Astrocyte (in vitro differentiated cells and primary cell): ENCODE measurements at regions not wholly inside any gene's neighbourhood (a gene's known extent, or its start where the extent isn't known, plus 50 kb on each side); places are given as distances from the start of the nearest gene placed in this dataset.

Experiments used
- DNase-seq: peaks from one replicate; pipeline ENCODE4 v3.0.0-alpha.2; 2010; ENCODE audit warnings: low read depth
- FAIRE-seq: peaks from 2 replicates; lab custom pipeline; 2011; peaks lifted over from hg19 to GRCh38; lab: Jason Lieb, UNC
- H2AFZ ChIP-seq: 2 replicates; pipeline ENCODE4 v1.6.0; 2012; ENCODE audit warnings: low read depth, low read length, inconsistent platforms
- H3K27ac ChIP-seq: 2 replicates; pipeline ENCODE4 v1.5.1; 2011; ENCODE audit warnings: low read depth, low read length, inconsistent platforms
- H3K27me3 ChIP-seq: 2 replicates; pipeline ENCODE4 v1.6.0; 2011; ENCODE audit warnings: low read length, inconsistent platforms; ENCODE audit not compliant: insufficient read depth
- H3K36me3 ChIP-seq: 2 replicates; pipeline ENCODE4 v1.5.1; 2011; ENCODE audit warnings: low read length, inconsistent platforms; ENCODE audit not compliant: insufficient read depth
- H3K4me1 ChIP-seq: 2 replicates; pipeline ENCODE4 v1.5.1; 2011; ENCODE audit warnings: low read length, inconsistent platforms; ENCODE audit not compliant: insufficient read depth
- H3K4me2 ChIP-seq: 2 replicates; pipeline ENCODE4 v1.6.0; 2012; ENCODE audit warnings: low read length, inconsistent platforms
- H3K4me3 ChIP-seq: 2 replicates; pipeline ENCODE4 v1.5.1; 2011; ENCODE audit warnings: low read depth, mild to moderate bottlenecking, low read length, inconsistent platforms; ENCODE audit not compliant: insufficient read depth
- H3K79me2 ChIP-seq: 2 replicates; pipeline ENCODE4 v1.6.0; 2012; ENCODE audit warnings: mild to moderate bottlenecking, low read length, inconsistent platforms; ENCODE audit not compliant: insufficient read depth
- H3K9ac ChIP-seq: 2 replicates; pipeline ENCODE4 v1.6.0; 2012; ENCODE audit warnings: mild to moderate bottlenecking, low read length, inconsistent platforms
- H3K9me3 ChIP-seq: 2 replicates; pipeline ENCODE4 v1.5.1; 2012; ENCODE audit warnings: low read depth, mild to moderate bottlenecking, low read length, inconsistent platforms; ENCODE audit not compliant: insufficient read depth
- H4K20me1 ChIP-seq: 2 replicates; pipeline ENCODE4 v1.6.0; 2012; ENCODE audit warnings: low read length, inconsistent platforms; ENCODE audit not compliant: insufficient read depth
- H3K27ac Mint-ChIP-seq: one replicate; pipeline ENCODE4 v1.8.0; 2021; ENCODE audit warnings: mild to moderate bottlenecking, mixed read lengths; ENCODE audit not compliant: unreplicated experiment
- H3K27me3 Mint-ChIP-seq: one replicate; pipeline ENCODE4 v1.8.0; 2021; ENCODE audit warnings: low read depth, mixed read lengths; ENCODE audit not compliant: unreplicated experiment
- H3K36me3 Mint-ChIP-seq: one replicate; pipeline ENCODE4 v1.8.0; 2021; ENCODE audit warnings: low read depth, mixed read lengths; ENCODE audit not compliant: unreplicated experiment
- H3K4me1 Mint-ChIP-seq: one replicate; pipeline ENCODE4 v1.8.0; 2021; ENCODE audit warnings: low read depth, mixed read lengths; ENCODE audit not compliant: unreplicated experiment
- H3K4me3 Mint-ChIP-seq: one replicate; pipeline ENCODE4 v1.8.0; 2021; ENCODE audit warnings: mild to moderate bottlenecking, moderate library complexity, mixed read lengths; ENCODE audit not compliant: unreplicated experiment
- H3K9me3 Mint-ChIP-seq: one replicate; pipeline ENCODE4 v1.8.0; 2021; ENCODE audit warnings: mild to moderate bottlenecking, mixed read lengths; ENCODE audit not compliant: unreplicated experiment
- EZH2 ChIP-seq: IDR thresholded peaks from 2 replicates; pipeline ENCODE4 v1.6.1; 2012; ENCODE audit warnings: mild to moderate bottlenecking, low read length, inconsistent platforms; ENCODE audit not compliant: insufficient read depth
- TF ChIP-seq, protein P1 (sequence below): IDR thresholded peaks from 2 replicates; pipeline ENCODE4 v1.5.1; 2011; ENCODE audit warnings: low read depth, mild to moderate bottlenecking, inconsistent platforms, low read length, moderate library complexity; ENCODE audit not compliant: insufficient read depth

DNA sequence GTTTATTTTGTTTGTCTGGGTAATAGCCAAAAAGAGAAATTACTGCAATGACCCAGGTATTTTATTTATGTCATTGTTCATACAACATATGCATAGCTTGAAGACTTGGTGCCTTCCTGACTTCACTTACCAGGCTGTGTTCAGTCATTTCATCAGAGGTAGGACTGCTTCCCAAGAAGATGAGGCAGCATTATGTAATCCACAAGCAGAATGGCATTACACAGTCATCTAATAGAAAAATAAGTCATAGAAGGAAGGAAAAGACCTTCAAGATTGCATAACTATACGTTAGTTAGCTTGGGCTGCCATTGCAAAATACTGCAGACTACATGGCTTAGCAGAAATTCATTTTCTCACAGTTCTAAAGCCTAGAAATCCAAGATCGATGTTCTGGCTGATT is 167.5 kb downstream of the NMUR2 start:
- Histone ChIP-seq H3K79me2 (no peaks in the 10 kb centered on the region), H3K36me3 (no peaks in the 10 kb centered on the region), H4K20me1 (no peaks in the 10 kb centered on the region), H2AFZ (no peak overlapping the region), H3K4me3 (no peak overlapping the region), H3K9me3 (no peaks in the 10 kb centered on the region), H3K27ac (no peak overlapping the region), H3K4me1 (no peaks in the 10 kb centered on the region), H3K4me2 (no peak overlapping the region), H3K27me3 (no peaks in the 10 kb centered on the region), H3K9ac (no peak overlapping the region)
- Mint-ChIP-seq H3K9me3 (peaks cover 2% of the 10 kb centered on the region), H3K27ac (no peak overlapping the region), H3K4me3 (no peak overlapping the region), H3K4me1 (no peaks in the 10 kb centered on the region), H3K27me3 (peaks cover 6% of the 10 kb centered on the region), H3K36me3 (no peaks in the 10 kb centered on the region)
- FAIRE-seq (no peak), DNase-seq (no peak)
- TF ChIP-seq EZH2 = no peak
- TF ChIP-seq, protein P1, sequence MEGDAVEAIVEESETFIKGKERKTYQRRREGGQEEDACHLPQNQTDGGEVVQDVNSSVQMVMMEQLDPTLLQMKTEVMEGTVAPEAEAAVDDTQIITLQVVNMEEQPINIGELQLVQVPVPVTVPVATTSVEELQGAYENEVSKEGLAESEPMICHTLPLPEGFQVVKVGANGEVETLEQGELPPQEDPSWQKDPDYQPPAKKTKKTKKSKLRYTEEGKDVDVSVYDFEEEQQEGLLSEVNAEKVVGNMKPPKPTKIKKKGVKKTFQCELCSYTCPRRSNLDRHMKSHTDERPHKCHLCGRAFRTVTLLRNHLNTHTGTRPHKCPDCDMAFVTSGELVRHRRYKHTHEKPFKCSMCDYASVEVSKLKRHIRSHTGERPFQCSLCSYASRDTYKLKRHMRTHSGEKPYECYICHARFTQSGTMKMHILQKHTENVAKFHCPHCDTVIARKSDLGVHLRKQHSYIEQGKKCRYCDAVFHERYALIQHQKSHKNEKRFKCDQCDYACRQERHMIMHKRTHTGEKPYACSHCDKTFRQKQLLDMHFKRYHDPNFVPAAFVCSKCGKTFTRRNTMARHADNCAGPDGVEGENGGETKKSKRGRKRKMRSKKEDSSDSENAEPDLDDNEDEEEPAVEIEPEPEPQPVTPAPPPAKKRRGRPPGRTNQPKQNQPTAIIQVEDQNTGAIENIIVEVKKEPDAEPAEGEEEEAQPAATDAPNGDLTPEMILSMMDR = no peak

DNA sequence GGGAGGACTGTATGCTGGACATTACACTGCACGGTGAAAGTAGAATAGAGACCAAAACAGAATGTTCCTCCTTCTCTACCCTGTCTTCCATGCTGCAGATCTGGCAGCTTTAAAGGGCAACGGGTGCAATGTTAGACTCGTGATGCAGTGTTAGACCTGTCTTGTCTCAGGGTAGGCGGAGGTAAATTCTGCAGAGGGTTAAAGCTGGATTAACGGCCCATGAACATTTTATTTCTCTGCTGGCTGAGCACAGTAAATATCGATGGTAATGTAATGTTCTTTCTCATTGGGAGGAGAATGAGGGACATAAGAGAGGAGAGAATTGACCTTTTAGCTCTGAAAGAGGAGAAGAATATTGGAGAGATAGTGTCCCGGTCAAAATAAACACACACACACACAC is 178.9 kb downstream of the NMUR2 start:
- Histone ChIP-seq H3K9me3 (no peaks in the 10 kb centered on the region), H3K79me2 (no peaks in the 10 kb centered on the region), H3K9ac (no peak overlapping the region), H2AFZ (no peak overlapping the region), H3K27ac (no peak overlapping the region), H3K4me3 (no peak overlapping the region), H3K4me1 (no peaks in the 10 kb centered on the region), H3K36me3 (no peaks in the 10 kb centered on the region), H3K27me3 (no peaks in the 10 kb centered on the region), H3K4me2 (no peak overlapping the region), H4K20me1 (no peaks in the 10 kb centered on the region)
- TF ChIP-seq EZH2 = no peak
- TF ChIP-seq, protein P1 = no peak
- no peak for DNase-seq
- no peak overlapping the region for H3K27ac Mint-ChIP-seq
- H3K4me3 Mint-ChIP-seq = no peak overlapping the region
- no peaks in the 10 kb centered on the region for H3K36me3 Mint-ChIP-seq
- FAIRE-seq = no peak
- H3K4me1 Mint-ChIP-seq = no peaks in the 10 kb centered on the region
- no peaks in the 10 kb centered on the region for H3K27me3 Mint-ChIP-seq
- no peaks in the 10 kb centered on the region for H3K9me3 Mint-ChIP-seq

DNA sequence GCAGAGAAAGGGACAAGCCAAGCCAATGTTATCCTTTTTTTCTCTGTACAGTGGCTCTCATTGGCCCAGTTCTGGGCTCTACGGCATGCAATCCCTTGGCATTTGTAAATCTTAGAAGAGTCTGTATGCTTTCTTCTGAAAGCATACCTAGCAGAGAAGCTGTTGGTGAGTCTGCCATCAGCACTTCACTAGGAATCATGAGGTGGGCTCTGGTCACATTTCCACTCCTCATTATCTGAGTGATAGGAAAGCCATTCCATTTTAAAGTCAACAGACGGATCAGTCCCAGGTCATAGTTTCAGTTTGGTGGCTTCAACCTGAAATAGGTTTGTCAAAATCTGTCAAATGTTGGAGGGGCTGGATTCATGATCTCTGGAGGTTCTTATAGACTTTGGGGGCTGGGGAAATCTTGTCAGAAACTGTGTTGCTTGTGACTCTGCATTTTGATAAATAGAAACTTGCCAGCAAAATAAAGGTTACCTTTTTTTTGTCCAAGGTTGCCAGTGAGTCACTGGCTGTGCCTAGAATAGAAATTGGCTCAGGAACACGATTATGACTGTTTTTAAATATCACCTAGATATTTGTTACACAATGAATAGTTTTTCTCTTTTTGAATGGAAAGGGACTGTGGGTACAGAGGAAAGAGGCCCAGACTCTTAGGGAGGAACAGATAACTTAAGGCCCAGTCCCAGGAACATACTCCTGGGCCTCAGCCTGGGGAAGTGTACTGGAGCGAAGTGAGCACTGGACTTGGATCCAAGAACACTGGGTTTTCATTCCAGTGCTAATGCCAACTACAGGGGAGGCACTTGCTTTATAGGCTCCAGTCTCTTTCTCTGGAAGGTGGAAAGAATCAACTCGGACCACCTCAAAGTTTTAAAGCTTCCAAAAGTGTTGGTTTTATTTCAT is 183.1 kb downstream of the NMUR2 start:
- Histone ChIP-seq H3K27me3 (no peaks in the 10 kb centered on the region), H3K9me3 (peaks cover 3% of the 10 kb centered on the region), H3K9ac (no peak overlapping the region), H3K36me3 (no peaks in the 10 kb centered on the region), H4K20me1 (no peaks in the 10 kb centered on the region), H2AFZ (no peak overlapping the region), H3K4me3 (no peak overlapping the region), H3K27ac (no peak overlapping the region), H3K4me1 (no peaks in the 10 kb centered on the region), H3K79me2 (no peaks in the 10 kb centered on the region), H3K4me2 (no peak overlapping the region)
- Mint-ChIP-seq H3K4me1 (no peaks in the 10 kb centered on the region), H3K9me3 (no peaks in the 10 kb centered on the region), H3K4me3 (no peak overlapping the region), H3K36me3 (no peaks in the 10 kb centered on the region), H3K27me3 (no peaks in the 10 kb centered on the region), H3K27ac (no peak overlapping the region)
- TF ChIP-seq, protein P1 = no peak
- no peak for TF ChIP-seq EZH2
- no peak for DNase-seq
- FAIRE-seq = no peak
